ENCODE measurements at regions not wholly inside any gene's neighbourhood (a gene's known extent, or its start where the extent isn't known, plus 50 kb on each side); places are given as distances from the start of the nearest gene placed in this dataset.
"Not testable (repeated sequence)": the region's sequence is repeated elsewhere in the genome, so short reads cannot be mapped to it uniquely, and the experiment has no call there.

GRCh38 chr7:93830141-93830925 is 60.2 kb downstream of the TFPI2 start:
- DNase-seq: no peak

DNA sequence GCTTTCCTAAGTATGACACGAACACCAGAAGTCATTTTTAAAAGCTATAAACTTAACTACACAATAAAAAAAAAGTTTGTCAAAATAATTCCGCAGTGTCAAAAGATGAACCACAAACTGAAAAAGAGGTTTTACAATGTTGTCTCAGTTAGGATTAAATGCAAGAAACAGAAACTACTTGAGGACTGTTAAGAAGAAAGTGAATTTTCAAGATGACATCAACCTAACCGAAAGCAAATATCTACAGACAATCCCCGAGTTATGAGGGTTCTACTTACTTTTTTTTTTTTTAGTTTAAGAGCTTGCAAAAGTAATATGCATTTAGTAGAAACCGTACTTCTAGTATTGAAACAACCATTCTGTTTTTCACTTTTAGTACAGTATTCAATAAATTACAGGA is 62.3 kb downstream of the TFPI2 start:
- no peak for DNase-seq

DNA sequence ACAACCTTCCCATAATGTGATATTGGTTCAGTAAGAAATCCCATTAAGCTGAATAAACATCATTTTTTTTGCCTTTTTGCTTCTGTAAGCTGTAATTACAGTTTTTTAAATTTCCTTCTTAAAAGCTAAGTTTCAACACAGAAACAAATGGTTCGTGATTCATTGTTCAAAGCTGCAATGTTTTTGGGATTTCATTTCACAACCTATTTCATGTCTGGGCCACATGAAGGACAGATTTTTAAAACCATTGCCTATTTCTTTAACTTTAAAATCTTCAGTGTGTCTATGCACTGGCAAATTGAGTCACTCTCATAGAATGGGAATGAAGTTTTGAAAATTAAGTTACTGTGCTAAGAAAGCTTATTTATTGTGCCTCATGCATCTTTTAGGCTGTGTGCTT is 66.9 kb downstream of the TFPI2 start:
- DNase-seq: no peak

DNA sequence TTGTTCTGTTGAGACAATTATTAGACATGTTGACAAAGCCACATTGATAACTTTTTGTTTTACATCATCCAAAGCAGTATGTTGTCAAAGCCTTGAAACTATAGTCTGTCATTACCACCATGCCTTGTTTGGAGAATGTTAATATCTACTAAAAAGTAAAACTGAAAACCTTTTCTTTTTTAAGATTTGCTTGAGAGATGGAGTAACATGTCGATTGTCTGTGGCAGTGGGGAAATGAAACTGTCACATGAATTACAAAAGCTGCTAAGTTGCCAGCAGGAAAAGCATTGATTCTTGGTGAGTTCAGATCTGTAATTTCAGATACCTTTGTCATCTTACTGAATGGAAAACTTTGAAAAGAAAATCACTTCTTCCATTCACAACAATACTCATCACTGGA is 69.1 kb downstream of the TFPI2 start:
- DNase-seq: no peak

DNA sequence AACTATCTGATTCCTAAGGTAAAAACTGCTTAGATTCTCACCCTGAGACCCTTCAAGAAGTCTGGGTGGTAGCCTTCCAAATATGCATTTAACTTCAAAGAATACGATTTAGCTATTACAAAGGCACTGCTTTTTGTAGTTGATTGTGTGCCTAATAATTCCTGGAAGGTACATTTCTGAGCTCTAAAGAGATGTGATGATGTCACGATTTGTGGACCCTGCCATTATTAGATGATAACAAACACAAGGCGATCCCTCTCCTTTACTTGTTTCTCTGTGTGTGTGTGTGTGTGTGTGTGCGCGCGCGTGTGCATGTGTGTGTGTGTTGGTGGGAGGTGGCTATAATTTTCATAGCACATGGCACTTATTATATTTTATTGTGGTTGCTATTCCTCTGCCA is 70.9 kb downstream of the TFPI2 start:
- DNase-seq: no peak

- no peak for DNase-seq
Measured at GRCh38 chr7:93817526-93817925, 73.0 kb downstream of the TFPI2 start.

GRCh38 chr7:93817004-93817403 is 73.5 kb downstream of the TFPI2 start:
- no peak for DNase-seq

DNA sequence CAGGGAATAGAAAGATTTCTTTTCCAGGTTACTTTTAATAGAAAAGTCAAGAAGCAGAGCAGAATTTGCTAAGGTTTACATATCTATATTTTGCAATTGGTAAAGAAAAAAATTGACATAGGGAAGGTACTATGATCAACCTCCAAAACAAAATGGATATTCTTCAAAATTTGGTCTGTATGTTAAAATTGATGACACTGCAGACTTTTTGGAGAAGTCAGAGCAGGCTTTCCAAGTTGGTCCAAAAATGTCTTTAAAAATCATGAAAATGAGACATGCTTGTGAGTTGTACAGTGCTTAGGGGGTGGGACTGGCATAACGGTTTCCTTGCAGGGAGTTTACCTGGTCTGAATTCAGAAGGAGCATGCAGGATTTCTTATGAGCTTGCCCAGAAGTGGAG is 77.0 kb downstream of the TFPI2 start:
- no peak for DNase-seq

GRCh38 chr7:93812061-93812460 is 78.5 kb downstream of the TFPI2 start:
- no peak for DNase-seq

DNA sequence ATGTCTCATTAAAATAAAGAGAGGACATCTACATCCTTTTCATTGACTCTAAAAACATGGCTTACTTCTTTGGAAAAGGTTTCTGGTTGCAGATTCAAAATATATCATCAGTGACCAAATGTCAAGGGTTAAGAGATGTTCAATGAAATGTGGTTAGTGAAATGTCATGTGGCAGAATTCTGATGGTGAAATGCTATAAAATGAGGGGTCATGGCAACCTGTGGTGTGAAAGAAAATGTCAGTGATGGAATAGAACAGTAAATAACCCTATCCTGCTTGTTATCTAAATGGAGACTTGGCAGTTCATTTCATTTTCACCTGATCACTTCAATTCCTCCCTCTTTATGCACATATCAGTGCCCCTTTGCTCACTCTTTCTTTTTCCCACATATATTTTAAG is 79.4 kb downstream of the TFPI2 start:
- no peak for DNase-seq

DNA sequence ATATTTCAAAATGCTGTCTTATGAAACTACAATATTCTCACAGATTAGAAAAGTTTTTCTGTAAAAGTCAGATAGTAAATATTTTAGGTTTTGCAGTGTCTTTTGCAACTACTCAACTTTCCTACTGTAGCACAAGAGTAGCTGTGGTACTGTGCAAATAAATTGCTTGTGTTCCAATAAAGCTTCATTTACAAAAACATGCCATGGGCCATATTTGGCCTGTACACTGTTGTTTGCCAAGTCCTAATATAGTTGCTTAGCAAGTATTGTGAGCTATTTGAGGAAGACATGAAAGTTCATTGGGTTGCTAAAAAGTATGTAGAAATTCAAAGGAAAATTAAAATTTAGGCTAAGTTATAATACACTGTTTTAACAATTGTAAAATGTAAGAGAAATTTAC is 80.0 kb downstream of the TFPI2 start:
- no peak for DNase-seq

GRCh38 chr7:93804726-93805125 is 85.8 kb downstream of the TFPI2 start:
- DNase-seq: no peak

DNA sequence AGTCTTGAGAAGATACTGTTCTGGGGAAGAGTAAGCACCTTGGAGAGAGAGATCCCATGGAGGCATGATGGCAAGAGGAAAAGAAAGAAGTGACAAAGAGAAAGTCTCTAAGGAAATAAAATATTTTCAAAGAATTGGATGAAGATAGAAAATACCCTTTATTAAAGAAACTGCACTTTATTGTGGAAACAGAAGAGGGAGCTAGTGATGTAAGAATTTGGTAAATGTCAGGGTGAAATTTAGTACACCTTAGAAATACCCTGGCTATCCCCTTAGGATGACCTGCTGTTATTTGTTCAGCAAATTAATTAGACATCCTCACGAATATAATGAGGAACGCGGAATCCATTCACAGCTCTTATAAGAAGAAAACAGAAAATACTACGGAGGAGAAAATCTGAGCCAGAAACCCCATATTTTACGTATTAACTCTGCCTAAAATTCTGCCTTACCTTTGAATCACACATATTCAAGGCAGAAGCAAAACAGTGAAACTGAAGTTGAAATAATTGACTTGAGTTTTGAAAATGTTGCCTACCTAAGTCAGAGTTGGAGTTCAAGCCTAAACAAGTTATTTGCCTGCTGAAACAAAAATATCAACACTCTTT is 90.7 kb downstream of the TFPI2 start:
- DNase-seq: no peak

GRCh38 chr7:93793084-93793697 is 97.4 kb downstream of the TFPI2 start:
- DNase-seq: not testable (repeated sequence)

- no peak for DNase-seq
Measured at GRCh38 chr7:93779115-93779514, 111.4 kb downstream of the TFPI2 start.

DNA sequence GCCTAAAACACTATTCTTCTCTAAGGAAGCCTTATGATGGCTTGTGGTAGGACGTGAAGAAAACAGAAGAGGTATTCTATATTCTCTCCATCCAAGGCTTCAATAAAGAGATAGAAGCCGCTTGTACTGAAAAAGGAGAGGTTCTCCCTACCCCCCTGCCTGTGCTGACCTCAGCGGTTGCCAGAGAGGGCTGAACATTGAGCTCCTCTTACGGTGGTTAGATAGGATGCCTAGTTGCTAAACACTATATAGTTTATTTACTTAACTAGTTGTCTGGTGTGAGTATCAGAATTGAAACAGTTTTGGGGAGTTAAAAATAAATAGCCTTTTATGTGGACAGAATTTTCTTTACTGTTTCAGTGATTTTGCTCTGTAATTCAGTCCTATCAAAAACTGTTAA is 112.2 kb downstream of the TFPI2 start:
- no peak for DNase-seq

DNA sequence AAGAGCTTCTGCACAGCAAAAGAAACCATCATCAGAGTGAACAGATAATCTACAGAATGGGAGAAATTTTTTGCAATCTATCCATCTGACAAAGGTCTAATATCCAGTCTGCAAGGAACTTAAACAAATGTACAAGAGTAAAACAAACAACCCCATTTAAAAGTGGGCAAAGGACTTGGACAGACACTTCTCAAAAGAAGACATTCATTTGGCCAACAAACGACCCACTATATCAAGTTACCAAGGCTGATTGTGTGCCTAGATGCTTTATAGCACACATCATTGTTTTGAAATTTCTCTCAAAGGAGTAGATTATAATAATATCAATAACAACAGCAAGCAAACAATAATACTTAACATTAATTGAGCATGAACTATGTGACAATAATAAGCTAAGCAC is 117.1 kb downstream of the TFPI2 start:
- DNase-seq: no peak

DNA sequence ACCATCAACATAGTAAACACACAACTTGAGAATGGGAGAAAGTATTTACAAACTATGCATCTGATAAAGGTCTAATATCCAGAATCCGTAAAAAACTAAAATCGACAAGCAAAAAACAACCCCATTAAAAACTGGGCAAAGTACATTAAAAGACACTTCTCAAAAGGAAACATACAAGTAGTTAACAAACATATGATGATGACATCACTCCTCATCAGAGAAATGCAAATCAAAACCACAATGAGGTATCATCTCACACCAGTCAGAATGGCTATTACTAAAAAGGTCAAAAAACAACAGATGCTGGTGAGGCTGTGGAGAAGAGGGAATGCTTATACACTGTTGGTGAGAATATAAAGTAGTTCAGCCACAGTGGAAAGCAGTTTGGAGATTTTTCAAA is 125.1 kb downstream of the TFPI2 start:
- no peak for DNase-seq

GRCh38 chr7:93758631-93759030 is 131.9 kb downstream of the TFPI2 start:
- DNase-seq: no peak

DNA sequence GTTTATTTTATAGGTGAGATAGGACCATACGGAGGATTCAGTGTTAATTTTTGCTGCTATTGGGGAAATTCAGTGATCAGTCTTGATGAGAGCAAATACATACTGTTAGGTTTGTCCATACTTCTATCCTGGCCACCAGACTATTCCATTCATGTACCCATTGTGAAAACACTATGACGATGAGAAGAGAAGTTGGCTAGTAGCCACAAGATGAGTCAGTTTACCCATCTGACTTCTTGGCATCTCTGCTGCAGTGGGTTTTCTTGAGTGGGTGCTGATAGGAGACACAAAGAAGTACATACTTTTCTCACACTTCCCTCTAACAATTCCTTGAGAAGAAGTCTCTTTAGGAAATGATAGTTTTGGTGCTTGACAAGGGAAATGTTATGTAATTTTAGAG is 133.1 kb downstream of the TFPI2 start:
- DNase-seq: no peak

DNA sequence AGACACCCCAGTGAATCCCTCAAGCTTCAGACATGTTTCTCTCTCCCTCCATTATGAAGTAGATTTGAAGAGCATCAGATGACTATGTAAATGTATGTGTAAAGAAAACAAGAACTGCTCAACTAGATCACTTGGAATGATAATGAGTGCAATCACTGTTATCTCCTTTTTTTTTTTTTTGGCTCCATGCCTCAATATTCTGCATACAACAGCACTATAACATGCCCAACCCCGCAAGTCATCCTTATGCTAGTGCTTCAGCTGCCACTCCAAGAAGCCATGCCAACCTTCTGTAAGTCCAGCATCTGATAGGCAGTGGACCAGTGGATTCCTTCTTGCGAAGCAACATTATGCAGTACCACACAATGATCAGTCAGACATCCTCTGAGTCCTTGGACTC is 133.7 kb downstream of the TFPI2 start:
- no peak for DNase-seq

GRCh38 chr7:93751421-93751820 is 139.1 kb downstream of the TFPI2 start:
- no peak for DNase-seq

GRCh38 chr7:93750986-93751385 is 139.6 kb downstream of the TFPI2 start:
- no peak for DNase-seq

- DNase-seq: no peak
Measured at GRCh38 chr7:93747019-93747418, 143.5 kb downstream of the TFPI2 start.

DNA sequence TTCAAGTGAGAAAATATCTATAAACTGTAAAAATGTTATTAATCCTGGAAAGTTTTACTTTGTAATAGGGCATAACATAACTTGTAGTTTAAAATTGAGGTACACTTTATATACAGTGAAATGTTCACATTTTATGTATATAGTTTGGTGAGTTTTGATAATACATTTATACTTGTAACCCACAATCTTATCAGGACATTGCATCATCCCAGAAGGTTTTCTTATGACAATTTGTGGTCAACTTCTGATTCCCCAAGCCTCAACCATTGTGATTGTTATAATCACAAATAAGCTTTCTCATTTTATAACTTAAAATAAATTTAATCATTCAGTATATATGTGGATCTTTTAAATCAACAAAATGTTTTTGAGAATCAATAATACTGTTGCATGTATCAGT is 151.1 kb downstream of the TFPI2 start:
- DNase-seq: no peak

All from stimulated activated CD4-positive, alpha-beta T cell treated with anti-CD3 and anti-CD28 coated beads, Interleukin-4, amount 100 ng/mL, for 4 hours (primary cell).